GM12892 (cell line): ENCODE measurements at regions not wholly inside any gene's neighbourhood (a gene's known extent, or its start where the extent isn't known, plus 50 kb on each side); places are given as distances from the start of the nearest gene placed in this dataset.

Experiments
- POLR2A ChIP-seq: IDR thresholded peaks from 2 replicates; pipeline ENCODE4 v1.6.1; 2011; ENCODE audit warnings: low read depth, low read length, control low read depth
- POLR2AphosphoS5 ChIP-seq: IDR thresholded peaks from 2 replicates; pipeline ENCODE4 v1.6.1; 2011; ENCODE audit warnings: low read depth, low read length, control low read depth
- TAF1 ChIP-seq: IDR thresholded peaks from 2 replicates; pipeline ENCODE4 v1.6.1; 2011; ENCODE audit warnings: low read depth, mild to moderate bottlenecking, control low read depth, low read length, borderline replicate concordance

- TF ChIP-seq POLR2A (no peak), POLR2AphosphoS5 (no peak), TAF1 (no peak)
These were observed 101.1 kb downstream of the TFAP2A start for GRCh38 chr6:10313799-10314162.
